OCI-LY7 (cell line): ENCODE measurements at regions not wholly inside any gene's neighbourhood (a gene's known extent, or its start where the extent isn't known, plus 50 kb on each side); places are given as distances from the start of the nearest gene placed in this dataset.

Experiments used
- EZH2phosphoT487 ChIP-seq: fragments of 200-600 bp; sonication (generic); IDR thresholded peaks from 2 replicates; pipeline ENCODE4 v1.6.1; 2018; ENCODE audit warnings: low read depth, borderline replicate concordance, mild to moderate bottlenecking, mixed run types, antibody characterized with exemption, low read length, moderate library complexity, mixed read lengths
- TF ChIP-seq, protein P1 (sequence below): fragments of 200-600 bp; sonication (generic); conservative IDR thresholded peaks from 2 replicates; pipeline ENCODE4 v1.5.1; 2014; ENCODE audit warnings: mild to moderate bottlenecking, antibody characterized with exemption, low read length, moderate library complexity, mixed read lengths

DNA sequence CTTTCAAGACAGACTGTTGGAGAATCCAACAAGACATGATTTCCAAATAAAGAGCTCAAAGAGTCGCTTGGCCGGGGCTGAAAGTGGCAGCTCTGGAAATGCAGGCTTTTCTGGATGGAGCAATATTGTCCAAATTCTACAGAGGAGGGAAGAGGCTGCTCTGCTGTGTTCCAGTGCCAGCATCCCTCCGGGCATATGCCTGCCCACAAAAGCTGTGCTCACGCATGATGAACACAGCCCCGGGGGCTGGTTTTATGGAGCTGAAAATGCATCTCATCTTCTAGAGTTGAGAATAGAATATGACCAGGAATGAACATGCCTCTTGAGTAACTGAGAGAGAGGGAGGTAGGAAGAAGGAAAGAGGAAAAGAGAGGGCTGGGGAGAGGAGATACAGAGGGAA is 74.7 kb upstream of the TOX3 start:
- TF ChIP-seq, protein P1, sequence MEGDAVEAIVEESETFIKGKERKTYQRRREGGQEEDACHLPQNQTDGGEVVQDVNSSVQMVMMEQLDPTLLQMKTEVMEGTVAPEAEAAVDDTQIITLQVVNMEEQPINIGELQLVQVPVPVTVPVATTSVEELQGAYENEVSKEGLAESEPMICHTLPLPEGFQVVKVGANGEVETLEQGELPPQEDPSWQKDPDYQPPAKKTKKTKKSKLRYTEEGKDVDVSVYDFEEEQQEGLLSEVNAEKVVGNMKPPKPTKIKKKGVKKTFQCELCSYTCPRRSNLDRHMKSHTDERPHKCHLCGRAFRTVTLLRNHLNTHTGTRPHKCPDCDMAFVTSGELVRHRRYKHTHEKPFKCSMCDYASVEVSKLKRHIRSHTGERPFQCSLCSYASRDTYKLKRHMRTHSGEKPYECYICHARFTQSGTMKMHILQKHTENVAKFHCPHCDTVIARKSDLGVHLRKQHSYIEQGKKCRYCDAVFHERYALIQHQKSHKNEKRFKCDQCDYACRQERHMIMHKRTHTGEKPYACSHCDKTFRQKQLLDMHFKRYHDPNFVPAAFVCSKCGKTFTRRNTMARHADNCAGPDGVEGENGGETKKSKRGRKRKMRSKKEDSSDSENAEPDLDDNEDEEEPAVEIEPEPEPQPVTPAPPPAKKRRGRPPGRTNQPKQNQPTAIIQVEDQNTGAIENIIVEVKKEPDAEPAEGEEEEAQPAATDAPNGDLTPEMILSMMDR = no peak
- no peak for TF ChIP-seq EZH2phosphoT487
